H9 (cell line): ENCODE measurements at regions not wholly inside any gene's neighbourhood (a gene's known extent, or its start where the extent isn't known, plus 50 kb on each side); places are given as distances from the start of the nearest gene placed in this dataset.

Source experiments
- DNase-seq: peaks from one replicate; pipeline ENCODE4 v3.0.0-alpha.2; 2017
- H2AFZ ChIP-seq: one replicate; pipeline ENCODE4 v1.6.1; 2013; ENCODE audit warnings: mild to moderate bottlenecking, low read length, control low read depth, moderate library complexity
- H2AK5ac ChIP-seq: 2 replicates; pipeline ENCODE4 v1.6.1; 2013; ENCODE audit warnings: low read length, control low read depth, mixed read lengths; ENCODE audit not compliant: insufficient read length
- H2BK120ac ChIP-seq: one replicate; pipeline ENCODE4 v1.6.1; 2013; ENCODE audit warnings: low read depth, mild to moderate bottlenecking, low read length, control low read depth, inconsistent platforms; ENCODE audit not compliant: poor library complexity, severe bottlenecking
- H2BK12ac ChIP-seq: 2 replicates; pipeline ENCODE4 v1.6.1; 2013; ENCODE audit warnings: low read length, control low read depth, mixed read lengths, low read depth; ENCODE audit not compliant: insufficient read length
- H2BK15ac ChIP-seq: 2 replicates; pipeline ENCODE4 v1.6.1; 2013; ENCODE audit warnings: low read depth, low read length, control low read depth
- H2BK20ac ChIP-seq: one replicate; pipeline ENCODE4 v1.6.1; 2013; ENCODE audit warnings: low read depth, mild to moderate bottlenecking, low read length, control low read depth, inconsistent platforms; ENCODE audit not compliant: poor library complexity, severe bottlenecking
- H2BK5ac ChIP-seq: 2 replicates; pipeline ENCODE4 v1.6.1; 2013; ENCODE audit warnings: low read length, control low read depth, mixed read lengths; ENCODE audit not compliant: insufficient read length
- H3K14ac ChIP-seq: 2 replicates; pipeline ENCODE4 v1.6.1; 2013; ENCODE audit warnings: low read length, control low read depth; ENCODE audit not compliant: insufficient read depth
- H3K18ac ChIP-seq: 2 replicates; pipeline ENCODE4 v1.6.1; 2013; ENCODE audit warnings: low read depth, mild to moderate bottlenecking, mixed read lengths, low read length, control low read depth; ENCODE audit not compliant: insufficient read length
- H3K23ac ChIP-seq: 2 replicates; pipeline ENCODE4 v1.6.1; 2013; ENCODE audit warnings: low read length, control low read depth, mixed read lengths, low read depth; ENCODE audit not compliant: insufficient read length
- H3K23me2 ChIP-seq: 2 replicates; pipeline ENCODE4 v1.6.1; 2013; ENCODE audit warnings: low read depth, mild to moderate bottlenecking, mixed read lengths, low read length, control low read depth; ENCODE audit not compliant: insufficient read length, poor library complexity, severe bottlenecking
- H3K27ac ChIP-seq: 2 replicates; pipeline ENCODE4 v1.5.1; 2013; ENCODE audit warnings: low read length, control low read depth, mixed read lengths, low read depth; ENCODE audit not compliant: insufficient read length
- H3K27me3 ChIP-seq: 2 replicates; pipeline ENCODE4 v1.6.1; 2013; ENCODE audit warnings: low read length, control low read depth, inconsistent platforms; ENCODE audit not compliant: insufficient read depth
- H3K4ac ChIP-seq: 2 replicates; pipeline ENCODE4 v1.6.1; 2013; ENCODE audit warnings: low read depth, mild to moderate bottlenecking, control low read depth, inconsistent platforms, low read length, moderate library complexity
- H3K4me1 ChIP-seq: 2 replicates; pipeline ENCODE4 v1.6.1; 2013; ENCODE audit warnings: low read length, control low read depth, inconsistent platforms; ENCODE audit not compliant: insufficient read depth
- H3K4me2 ChIP-seq: 2 replicates; pipeline ENCODE4 v1.6.1; 2013; ENCODE audit warnings: low read length, control low read depth, mixed read lengths; ENCODE audit not compliant: insufficient read length, insufficient read depth
- H3K56ac ChIP-seq: 2 replicates; pipeline ENCODE4 v1.6.1; 2013; ENCODE audit warnings: low read depth, mild to moderate bottlenecking, mixed read lengths, low read length, control low read depth; ENCODE audit not compliant: insufficient read length
- H3K79me1 ChIP-seq: 2 replicates; pipeline ENCODE4 v1.6.1; 2013; ENCODE audit warnings: low read depth, mild to moderate bottlenecking, moderate library complexity, low read length, control low read depth, inconsistent platforms; ENCODE audit not compliant: insufficient read depth, poor library complexity, severe bottlenecking
- H3K79me2 ChIP-seq: 2 replicates; pipeline ENCODE4 v1.6.1; 2013; ENCODE audit warnings: low read length, control low read depth, inconsistent platforms; ENCODE audit not compliant: insufficient read depth
- H3K9ac ChIP-seq: 2 replicates; pipeline ENCODE4 v1.6.1; 2013; ENCODE audit warnings: low read length, control low read depth, mixed read lengths; ENCODE audit not compliant: insufficient read length; ENCODE audit errors: extremely low read depth
- H3K9me3 ChIP-seq: one replicate; pipeline ENCODE4 v1.6.1; 2013; ENCODE audit warnings: low read depth, low read length, inconsistent platforms; ENCODE audit not compliant: control insufficient read depth
- H3T11ph ChIP-seq: one replicate; pipeline ENCODE4 v1.6.1; 2013; ENCODE audit warnings: mild to moderate bottlenecking, low read length, control low read depth, inconsistent platforms
- H4K20me1 ChIP-seq: one replicate; pipeline ENCODE4 v1.6.1; 2013; ENCODE audit not compliant: control insufficient read depth, insufficient read length, insufficient read depth
- H4K5ac ChIP-seq: 2 replicates; pipeline ENCODE4 v1.6.1; 2013; ENCODE audit warnings: low read depth, mild to moderate bottlenecking, mixed read lengths, low read length, control low read depth; ENCODE audit not compliant: insufficient read length
- H4K8ac ChIP-seq: replicated peaks from 2 replicates; pipeline ENCODE4 v1.6.1; 2013; ENCODE audit warnings: low read length, control low read depth, mixed read lengths, low read depth; ENCODE audit not compliant: insufficient read length
- H4K91ac ChIP-seq: 2 replicates; pipeline ENCODE4 v1.6.1; 2013; ENCODE audit warnings: low read depth, mild to moderate bottlenecking, moderate library complexity, mixed read lengths, low read length, control low read depth; ENCODE audit not compliant: insufficient read length
- H3K27ac Mint-ChIP-seq, 3 experiments: 2 replicates in 2 of 3; 3 replicates in 1 of 3; pipeline ENCODE4 v1.8.0; 2020 to 2021; ENCODE audit warnings: mixed read lengths in 3 of 3, mild to moderate bottlenecking in 1 of 3, moderate library complexity in 1 of 3
- H3K27me3 Mint-ChIP-seq: 2 replicates; pipeline ENCODE4 v1.8.0; 2021; ENCODE audit warnings: low read depth, mild to moderate bottlenecking, moderate library complexity, mixed read lengths
- H3K36me3 Mint-ChIP-seq, 3 experiments: 2 replicates in 2 of 3; 3 replicates in 1 of 3; pipeline ENCODE4 v1.8.0; 2020 to 2021; ENCODE audit warnings: low read depth in 3 of 3, mixed read lengths in 3 of 3; ENCODE audit not compliant: insufficient read depth in 1 of 3
- H3K4me1 Mint-ChIP-seq, 2 experiments: 2 replicates each; pipeline ENCODE4 v1.8.0; 2020; ENCODE audit warnings: mixed read lengths in 2 of 2
- H3K4me3 Mint-ChIP-seq, 2 experiments: 2 replicates in 1 of 2; 3 replicates in 1 of 2; pipeline ENCODE4 v1.8.0; 2020 to 2021; ENCODE audit warnings: mild to moderate bottlenecking in 2 of 2, mixed read lengths in 2 of 2, moderate library complexity in 1 of 2
- H3K9me3 Mint-ChIP-seq, 2 experiments: 2 replicates in 1 of 2; 3 replicates in 1 of 2; pipeline ENCODE4 v1.8.0; 2020; ENCODE audit warnings: mild to moderate bottlenecking in 2 of 2, mixed read lengths in 2 of 2, moderate library complexity in 1 of 2
- WGBS: extraction: QIAGEN DNeasy Blood & Tissue Kit; methylation state at CpG from one replicate; pipeline ENCODE4 v1.1.7; 2013; ENCODE audit warnings: missing lambda C conversion rate, low lambda C conversion rate, mixed read lengths; ENCODE audit not compliant: insufficient read length; ENCODE audit errors: extremely low coverage; 5-methylcytosine and 5-hydroxymethylcytosine counted together
- TF ChIP-seq, protein P1 (sequence below): fragments of 200-600 bp; sonication (generic); conservative IDR thresholded peaks from 3 replicates; pipeline ENCODE4 v1.8.0; 2021; ENCODE audit warnings: antibody characterized with exemption, mild to moderate bottlenecking

DNA sequence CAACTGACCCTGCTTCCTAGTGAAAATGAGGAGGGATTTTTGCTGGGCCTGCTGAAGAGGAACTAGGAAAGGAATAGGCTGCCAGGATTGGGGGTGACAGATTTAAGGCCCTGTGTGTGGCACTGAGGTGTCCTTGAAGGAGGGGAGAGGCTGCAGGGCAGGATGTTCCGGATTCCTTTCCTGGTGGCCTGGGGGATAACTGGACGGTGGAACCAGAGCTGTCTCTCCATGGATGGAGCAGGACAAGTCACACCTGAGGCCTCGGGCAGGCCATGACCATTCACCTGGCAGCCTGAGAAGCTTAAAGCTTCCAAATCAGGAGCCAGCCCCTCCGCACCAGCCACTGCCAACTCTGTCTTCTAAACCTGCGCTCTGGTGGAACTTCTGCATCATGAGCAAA, 56.0 kb upstream of the SLC22A23 start:
- no CpG with 5 or more reads among the region's 5 CpGs for WGBS
- Mint-ChIP-seq H3K9me3 (no peaks in the 10 kb centered on the region; a peak in 1 of 5 replicates), H3K4me3 (no peak overlapping the region), H3K4me1 (peaks cover 16 to 21% of the 10 kb centered on the region in 2 experiments), H3K27me3 (peaks cover 3% of the 10 kb centered on the region), H3K36me3 (no peaks in the 10 kb centered on the region), H3K27ac (no peak overlapping the region)
- H4K5ac ChIP-seq: no peak overlapping the region
- no peak for DNase-seq
- no peak overlapping the region for H3K27ac ChIP-seq
- H4K91ac ChIP-seq: no peak overlapping the region
- no peak overlapping the region for H3K14ac ChIP-seq
- no peak overlapping the region for H3K18ac ChIP-seq
- H3K23ac ChIP-seq: no peak overlapping the region
- peaks cover 4% of the 10 kb centered on the region; the same call in 1 of the 2 replicates for H3K4me1 ChIP-seq
- no peak overlapping the region for H2BK5ac ChIP-seq
- no peak overlapping the region for H2BK15ac ChIP-seq
- H2AK5ac ChIP-seq: no peak overlapping the region
- no peak overlapping the region for H2BK20ac ChIP-seq
- no peaks in the 10 kb centered on the region for H3K9me3 ChIP-seq
- H2BK12ac ChIP-seq: no peak overlapping the region
- no peaks in the 10 kb centered on the region for H3K23me2 ChIP-seq
- H3K27me3 ChIP-seq: no peaks in the 10 kb centered on the region
- H2BK120ac ChIP-seq: no peak overlapping the region
- no peaks in the 10 kb centered on the region for H3K79me1 ChIP-seq
- no peak overlapping the region for H3K4ac ChIP-seq
- H3K56ac ChIP-seq: no peak overlapping the region
- H4K8ac ChIP-seq: no peak overlapping the region
- no peak overlapping the region for H3T11ph ChIP-seq
- TF ChIP-seq, protein P1, sequence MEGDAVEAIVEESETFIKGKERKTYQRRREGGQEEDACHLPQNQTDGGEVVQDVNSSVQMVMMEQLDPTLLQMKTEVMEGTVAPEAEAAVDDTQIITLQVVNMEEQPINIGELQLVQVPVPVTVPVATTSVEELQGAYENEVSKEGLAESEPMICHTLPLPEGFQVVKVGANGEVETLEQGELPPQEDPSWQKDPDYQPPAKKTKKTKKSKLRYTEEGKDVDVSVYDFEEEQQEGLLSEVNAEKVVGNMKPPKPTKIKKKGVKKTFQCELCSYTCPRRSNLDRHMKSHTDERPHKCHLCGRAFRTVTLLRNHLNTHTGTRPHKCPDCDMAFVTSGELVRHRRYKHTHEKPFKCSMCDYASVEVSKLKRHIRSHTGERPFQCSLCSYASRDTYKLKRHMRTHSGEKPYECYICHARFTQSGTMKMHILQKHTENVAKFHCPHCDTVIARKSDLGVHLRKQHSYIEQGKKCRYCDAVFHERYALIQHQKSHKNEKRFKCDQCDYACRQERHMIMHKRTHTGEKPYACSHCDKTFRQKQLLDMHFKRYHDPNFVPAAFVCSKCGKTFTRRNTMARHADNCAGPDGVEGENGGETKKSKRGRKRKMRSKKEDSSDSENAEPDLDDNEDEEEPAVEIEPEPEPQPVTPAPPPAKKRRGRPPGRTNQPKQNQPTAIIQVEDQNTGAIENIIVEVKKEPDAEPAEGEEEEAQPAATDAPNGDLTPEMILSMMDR: no peak
- no peaks in the 10 kb centered on the region for H3K79me2 ChIP-seq
- no peaks in the 10 kb centered on the region for H4K20me1 ChIP-seq
- no peak overlapping the region for H3K9ac ChIP-seq
- no peak overlapping the region for H3K4me2 ChIP-seq
- H2AFZ ChIP-seq: no peak overlapping the region
